ENCODE measurements at regions not wholly inside any gene's neighbourhood (a gene's known extent, or its start where the extent isn't known, plus 50 kb on each side); places are given as distances from the start of the nearest gene placed in this dataset.

- DNase-seq: no peak
Observed at GRCh38 chr14:104360501-104360900, 219.1 kb upstream of the C14orf180 start.

DNA sequence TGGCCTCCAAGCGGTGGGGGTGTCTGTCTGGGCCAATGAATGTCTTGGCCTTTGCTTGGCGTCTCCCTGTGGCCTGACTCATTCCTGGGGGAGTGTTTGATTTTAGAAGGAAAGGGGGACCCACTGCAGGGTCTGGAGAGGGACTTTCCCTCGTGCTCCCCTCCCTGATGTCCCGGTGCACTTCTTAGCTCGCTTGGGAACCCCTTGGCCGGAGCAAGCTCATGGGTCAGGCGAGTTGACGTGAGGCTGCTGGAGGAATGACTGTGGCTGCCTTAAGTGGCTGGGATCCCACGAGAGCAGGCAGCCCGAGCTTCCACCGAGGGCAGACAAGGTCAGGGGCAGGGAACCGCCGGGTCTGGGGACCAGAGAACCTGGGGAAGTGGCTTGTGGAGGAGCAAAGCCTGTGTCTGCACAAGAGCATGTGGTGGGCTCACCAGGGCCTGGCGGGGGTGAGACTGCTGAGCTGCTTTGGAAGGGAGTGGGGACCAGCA is 218.4 kb upstream of the C14orf180 start:
- DNase-seq: no peak

DNA sequence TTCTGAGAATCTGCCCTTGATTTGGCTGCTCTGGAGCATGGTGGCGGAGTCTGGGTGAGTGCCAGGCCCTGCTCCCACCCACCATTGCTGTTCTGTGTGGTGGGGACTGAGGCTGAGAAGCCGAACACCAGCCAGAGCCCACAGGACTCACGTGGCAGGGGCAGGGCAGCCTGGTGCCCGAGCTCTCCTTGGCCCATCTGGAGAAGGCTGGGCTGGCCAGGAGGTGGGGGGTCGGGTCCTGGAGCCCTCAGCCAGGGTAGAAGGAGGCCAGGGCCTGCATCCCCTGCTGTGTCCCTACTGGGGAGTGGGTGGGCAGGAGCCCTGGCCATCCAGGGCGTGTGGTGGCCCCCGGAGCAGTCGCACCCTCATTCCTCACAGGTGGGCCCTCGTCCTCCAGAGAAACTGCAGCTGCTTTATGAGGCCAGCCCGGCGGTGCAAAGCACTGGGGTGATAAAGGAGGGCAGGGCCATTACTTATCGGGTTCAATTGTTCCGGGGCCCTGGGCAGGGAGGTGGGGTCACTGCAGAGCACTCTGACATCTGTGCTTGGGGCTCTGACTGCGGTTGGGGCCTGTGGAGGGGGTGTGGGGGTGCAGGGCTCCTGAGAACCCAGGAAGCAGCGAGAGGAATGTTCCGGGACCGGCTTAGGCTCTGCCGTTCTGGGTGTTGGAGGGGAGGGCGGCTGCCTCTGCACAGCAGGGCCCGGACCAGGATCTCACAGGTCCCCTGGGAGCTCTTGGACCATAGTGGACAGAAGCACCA is 217.5 kb upstream of the C14orf180 start:
- DNase-seq: no peak

DNA sequence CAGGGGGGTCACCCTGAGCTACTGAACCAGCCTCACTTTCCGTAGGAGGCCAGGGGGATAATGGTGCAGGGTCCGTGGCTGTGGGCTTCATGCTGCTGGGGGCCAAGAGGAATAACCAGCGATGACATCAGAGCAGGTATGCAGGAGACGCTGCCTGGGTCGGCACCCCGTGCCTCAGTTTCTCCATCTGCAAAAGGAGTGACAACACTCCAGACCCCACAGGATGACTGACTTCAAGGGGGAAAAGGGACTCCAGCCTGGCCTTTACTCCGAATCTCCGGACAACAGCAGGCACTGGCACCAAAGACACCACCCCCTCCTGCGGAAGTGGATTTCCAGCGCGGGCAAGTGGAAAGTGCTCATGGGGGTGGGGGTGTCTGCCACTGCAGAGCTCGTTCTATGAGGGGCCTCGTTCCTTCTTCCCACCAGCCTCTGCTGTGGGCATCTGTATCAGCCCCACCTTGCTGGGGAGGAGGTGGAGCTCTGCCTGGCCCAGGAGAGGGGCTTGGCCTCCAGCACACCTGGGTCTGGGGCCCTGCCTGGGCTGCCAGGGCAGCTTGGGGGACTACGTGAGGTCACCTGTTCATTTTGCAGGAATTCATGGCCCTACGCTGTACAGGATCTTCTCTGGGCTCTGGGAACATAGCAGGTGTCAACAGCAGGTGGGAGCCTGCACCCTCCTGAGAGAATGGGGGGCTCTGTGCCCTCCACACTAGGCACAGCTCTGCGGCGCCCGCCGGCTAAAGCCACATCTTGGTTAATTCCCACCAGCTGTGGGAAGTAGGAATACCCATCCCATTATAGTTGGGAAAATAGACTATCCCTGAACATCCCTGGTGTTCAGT is 216.6 kb upstream of the C14orf180 start:
- no peak for DNase-seq

GRCh38 chr14:104363891-104364760 is 215.4 kb upstream of the C14orf180 start:
- DNase-seq: no peak

- DNase-seq: peak; percentile 37
Observed at GRCh38 chr14:104364830-104365229, 214.7 kb upstream of the C14orf180 start.

DNA sequence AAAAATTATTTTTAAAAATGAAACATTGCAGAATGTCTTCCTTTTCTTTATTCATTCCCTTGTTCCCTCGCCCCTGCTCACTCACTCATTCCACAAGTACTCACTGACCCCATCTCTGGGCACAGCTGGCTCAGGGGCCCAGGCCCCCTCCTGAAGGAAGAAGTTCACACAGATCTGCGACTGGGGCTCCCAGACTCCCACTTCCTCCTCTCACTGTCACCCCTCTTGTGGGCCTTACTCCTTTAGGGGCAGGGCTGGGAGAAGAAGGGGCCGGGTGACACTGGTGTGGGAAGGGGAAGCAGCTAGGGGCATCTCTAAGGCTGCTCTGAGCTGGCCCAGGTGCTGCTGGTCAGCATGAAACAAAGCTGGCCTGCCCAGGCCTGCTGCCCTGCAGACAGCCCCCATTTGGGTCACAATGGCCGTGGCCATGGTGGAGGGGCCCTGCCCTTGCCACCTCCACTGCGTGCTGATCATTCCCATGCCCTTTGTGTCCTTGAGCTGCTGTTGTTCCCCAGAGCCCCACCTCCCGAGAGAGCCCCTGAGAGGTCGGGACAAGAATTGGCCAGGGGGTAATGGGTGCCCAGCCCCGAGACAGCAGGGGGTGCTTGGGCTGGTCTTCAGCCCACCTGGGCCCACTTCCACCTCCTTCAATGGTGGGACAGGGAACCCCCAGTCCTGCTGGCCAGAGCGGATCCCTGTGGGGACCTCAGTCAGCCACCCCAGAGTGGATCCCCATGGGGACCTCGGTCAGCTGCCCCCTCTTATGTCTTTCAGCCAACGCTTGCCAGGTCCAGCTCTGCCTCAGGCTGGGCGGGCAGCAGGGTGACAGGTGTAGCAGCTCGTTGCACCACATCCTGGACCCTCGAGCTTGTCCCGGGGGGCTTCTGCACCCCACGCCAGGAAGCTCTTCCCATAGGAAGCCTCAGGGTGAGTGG is 212.4 kb upstream of the C14orf180 start:
- no peak for DNase-seq

DNA sequence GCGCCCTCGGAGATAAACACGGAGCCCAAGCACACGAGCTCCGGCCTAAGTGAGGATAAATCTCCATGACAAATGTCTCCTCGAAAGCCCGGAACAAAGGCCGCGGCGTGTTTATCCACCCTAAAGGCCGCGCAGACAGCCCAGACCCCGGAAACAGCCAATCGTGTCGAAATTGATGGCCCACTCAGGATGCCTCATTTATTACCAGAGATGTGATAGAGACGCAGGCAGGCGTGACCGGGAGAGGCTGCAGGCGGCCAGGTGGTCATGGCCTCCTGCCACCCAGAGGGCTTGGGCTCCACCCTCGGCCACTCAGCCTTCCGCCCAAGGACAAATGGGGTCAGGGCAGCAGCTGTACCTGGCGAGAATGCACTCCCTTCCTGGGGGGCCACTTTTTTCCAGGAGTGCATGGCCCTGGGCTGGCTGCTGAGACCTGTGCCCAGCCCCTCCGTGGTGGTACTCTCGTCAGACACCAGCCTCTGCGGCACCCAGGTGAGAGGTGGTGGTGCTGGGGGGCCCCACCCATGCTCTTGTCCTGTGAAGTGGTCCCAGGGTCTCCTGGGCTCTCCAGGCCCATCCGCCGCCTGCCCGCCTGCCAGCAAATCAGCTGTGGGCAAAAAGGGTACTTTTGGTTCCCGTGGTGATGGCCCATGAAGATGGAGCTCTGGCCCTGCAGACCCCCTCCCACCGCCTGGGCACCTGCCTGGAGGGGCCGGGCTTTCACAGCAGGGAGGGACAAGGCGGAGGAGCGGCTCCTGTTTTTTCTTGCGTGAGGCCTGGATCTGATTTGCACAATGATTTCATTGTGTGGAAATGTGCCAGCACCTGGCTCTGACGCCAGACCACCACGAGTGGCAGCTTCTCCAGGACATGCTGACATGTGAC is 211.5 kb upstream of the C14orf180 start:
- no peak for DNase-seq

DNA sequence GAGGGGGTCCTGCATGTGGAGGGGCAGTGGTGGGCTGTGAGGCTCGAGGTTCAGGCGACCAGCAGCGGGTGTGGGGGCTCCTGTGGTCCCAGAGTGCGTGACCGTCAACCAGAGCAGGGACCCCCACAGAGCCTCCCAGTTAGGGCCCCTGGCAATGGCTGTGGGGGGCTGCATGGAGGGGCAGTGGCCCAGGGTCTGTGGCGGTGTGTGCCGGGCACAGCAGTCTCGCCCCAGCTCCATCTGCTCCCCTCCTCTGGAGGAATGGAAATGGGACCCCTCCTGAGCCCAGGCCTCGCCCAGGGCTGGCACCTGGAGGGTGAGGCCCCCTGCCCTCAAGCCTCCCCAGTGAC is 210.8 kb upstream of the C14orf180 start:
- no peak for DNase-seq

DNA sequence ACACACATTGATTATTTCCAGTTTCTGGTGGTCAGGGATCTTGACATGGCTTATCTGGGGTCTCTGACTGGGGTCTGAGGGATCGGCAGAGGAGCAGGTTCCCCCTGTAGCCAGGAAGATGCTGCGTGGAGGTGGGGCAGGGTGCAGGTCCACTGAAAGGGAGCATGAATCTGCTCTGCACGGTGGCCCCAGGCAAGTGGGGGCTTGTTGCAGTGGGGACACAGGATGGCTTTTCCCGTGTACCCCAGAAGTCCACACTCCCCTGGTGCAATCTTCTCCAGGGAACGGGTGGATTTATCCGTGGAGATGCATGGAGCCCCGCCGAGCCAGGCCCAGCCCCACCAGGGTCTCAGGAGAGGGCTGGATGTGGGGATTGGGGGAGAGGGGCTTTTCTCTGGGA is 210.4 kb upstream of the C14orf180 start:
- no peak for DNase-seq

GRCh38 chr14:104370256-104370870 is 209.2 kb upstream of the C14orf180 start:
- no peak for DNase-seq

DNA sequence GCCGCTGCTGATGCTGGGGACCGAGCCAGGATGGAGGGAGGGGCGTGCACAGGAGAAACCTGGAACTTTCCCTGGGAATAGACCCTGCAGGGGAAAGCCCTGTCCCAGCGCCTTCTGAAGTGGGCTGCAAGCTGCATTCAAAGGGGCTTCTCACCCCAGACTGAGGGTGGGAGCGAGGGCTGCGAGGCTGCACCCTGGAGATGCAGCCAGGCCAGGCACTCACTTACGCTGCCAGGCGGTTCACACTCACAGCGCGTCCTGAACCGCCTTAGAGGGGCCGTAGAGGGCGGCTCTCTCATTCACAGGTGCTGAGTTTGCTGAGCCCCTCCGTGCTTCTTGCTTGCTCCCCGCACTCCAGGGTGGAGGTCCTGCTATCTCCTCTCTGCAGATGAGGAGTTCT is 208.5 kb upstream of the C14orf180 start:
- DNase-seq: no peak

DNA sequence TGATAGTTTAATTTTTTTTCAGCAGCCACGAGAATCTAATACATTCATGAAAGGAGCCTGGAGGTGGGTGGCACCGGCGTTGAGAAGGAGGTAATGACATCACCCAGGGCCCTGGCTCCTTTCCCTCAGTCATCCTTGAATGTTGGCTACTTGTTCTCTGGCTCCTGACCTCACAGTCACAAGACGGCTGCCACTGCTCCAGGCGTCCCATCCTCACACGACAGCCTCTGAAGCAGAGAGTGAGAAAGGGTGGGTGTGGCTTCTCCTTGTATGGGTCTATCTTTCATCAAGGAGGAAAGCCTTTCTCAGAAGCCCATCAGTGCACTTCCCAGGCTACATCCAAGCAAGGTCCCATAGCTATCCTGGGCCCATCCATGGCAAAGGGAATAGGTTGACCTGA is 207.6 kb upstream of the C14orf180 start:
- DNase-seq: no peak

- DNase-seq: no peak
Observed at GRCh38 chr14:104372390-104373054, 207.0 kb upstream of the C14orf180 start.

DNA sequence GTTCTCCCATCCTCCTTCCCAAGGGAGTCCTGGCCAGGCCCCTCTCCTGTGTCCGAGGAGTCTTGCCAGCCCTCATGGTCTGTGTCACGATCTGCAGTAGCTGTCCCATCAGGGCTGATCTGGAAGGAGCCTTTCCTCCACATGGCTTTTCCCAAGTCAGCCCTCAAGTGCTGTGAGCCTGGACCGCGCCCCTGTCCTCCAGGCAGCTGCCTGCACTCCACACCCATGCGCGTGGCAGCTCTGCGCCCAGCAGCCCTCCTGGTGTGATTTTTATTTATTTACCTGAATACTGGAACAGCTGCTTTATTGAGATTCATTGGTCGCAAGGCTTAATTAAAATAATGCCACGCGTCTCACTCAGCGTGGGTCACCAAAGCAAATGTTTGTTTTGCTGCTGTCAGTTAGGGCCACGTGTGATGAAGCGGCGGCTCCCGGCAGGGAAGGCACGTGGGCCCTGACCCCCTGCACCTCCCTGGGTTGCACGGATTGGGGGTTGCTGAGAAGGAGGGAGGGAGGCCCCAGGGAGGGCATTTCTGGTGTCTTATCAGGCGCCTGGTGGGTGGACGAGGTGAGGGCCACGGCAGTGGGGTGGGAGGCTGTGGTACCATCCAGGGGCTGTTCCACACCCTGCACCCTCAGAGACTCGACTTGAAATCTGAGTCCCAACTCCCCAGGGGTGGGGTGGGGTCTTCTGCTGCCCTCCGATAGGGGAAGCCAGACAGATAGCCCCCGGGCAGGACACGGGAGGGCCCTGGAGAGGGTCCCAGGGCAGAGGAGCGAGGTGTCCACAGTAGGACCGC is 206.3 kb upstream of the C14orf180 start:
- DNase-seq: no peak

GRCh38 chr14:104373855-104374717 is 205.5 kb upstream of the C14orf180 start:
- no peak for DNase-seq

- no peak for DNase-seq
Observed at GRCh38 chr14:104374718-104375080, 204.9 kb upstream of the C14orf180 start.

DNA sequence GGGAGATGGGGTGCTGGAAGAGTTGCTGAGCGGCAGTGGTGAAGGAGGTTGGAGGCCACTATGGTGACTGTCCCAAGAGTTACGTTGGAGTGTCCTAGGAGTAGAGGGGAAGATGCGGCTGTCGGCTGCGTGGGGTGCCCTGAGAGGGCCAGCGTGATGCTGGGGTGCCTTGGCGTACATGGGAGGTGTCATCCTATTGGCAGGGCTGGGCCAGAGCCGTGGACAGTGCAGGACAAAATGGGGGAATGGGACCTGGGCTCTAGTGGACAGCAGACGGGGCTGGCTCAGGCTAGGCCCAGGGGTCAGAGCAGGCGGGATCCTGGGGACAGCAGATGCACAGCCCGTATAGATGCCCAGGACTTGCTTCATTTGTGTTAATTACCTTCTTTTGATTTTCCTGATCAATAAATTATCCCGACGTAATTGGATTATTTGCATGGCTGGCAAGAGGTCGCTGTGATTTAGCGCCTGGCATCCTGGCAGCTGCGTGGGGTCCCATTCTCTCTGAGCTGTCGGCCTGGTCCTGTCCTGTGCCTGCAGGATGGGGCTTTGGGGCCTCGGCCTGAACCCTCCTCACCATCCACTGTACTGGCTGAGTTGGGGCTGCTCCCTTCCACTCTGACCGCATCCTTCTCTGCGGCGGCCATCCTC is 203.9 kb upstream of the C14orf180 start:
- no peak for DNase-seq
